ENCODE measurements at regions not wholly inside any gene's neighbourhood (a gene's known extent, or its start where the extent isn't known, plus 50 kb on each side); places are given as distances from the start of the nearest gene placed in this dataset.

DNA sequence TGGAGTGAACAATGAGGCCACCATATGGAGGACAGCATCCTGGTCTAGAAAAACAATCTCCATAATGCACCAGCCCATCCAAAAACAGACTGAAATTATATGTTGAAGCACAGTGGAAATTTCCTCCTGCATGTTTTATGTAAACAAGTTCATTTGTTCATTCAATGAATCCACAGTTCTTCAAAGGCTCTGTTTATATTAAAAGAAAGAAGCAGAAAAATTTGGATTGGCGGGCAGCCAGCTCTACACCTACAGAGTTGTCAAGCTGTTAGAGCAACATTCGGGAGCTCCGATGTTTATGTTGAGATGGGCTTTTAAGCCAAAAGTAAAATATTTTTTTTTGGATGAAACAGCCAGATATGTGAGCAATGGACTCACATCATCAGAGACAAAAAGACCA, 395.3 kb upstream of the SULF2 start:
- no peak overlapping the region for H3K4me3 ChIP-seq
- no peak overlapping the region for H3K4me2 ChIP-seq
- no peaks in the 10 kb centered on the region for H3K27me3 ChIP-seq
- H4K20me1 ChIP-seq = no peaks in the 10 kb centered on the region
- peaks cover 0 to 16% (median 7%) of the 10 kb centered on the region in 11 experiments; a peak in 10 of 22 replicates for H3K9me3 ChIP-seq (replicated peaks in 1 of 11)
- TF ChIP-seq Cebpa-rat (IDR thresholded peaks at IDR 0.05) = no peak
- H3K9ac ChIP-seq = no peak overlapping the region
- no peaks in the 10 kb centered on the region for H3K36me3 ChIP-seq
- H3K4me1 ChIP-seq = peaks cover 0 to 16% (median 0%) of the 10 kb centered on the region in 10 experiments; a peak in 3 of 20 replicates
- no peak overlapping the region; a peak in 1 of 22 replicates for H3K27ac ChIP-seq

DNA sequence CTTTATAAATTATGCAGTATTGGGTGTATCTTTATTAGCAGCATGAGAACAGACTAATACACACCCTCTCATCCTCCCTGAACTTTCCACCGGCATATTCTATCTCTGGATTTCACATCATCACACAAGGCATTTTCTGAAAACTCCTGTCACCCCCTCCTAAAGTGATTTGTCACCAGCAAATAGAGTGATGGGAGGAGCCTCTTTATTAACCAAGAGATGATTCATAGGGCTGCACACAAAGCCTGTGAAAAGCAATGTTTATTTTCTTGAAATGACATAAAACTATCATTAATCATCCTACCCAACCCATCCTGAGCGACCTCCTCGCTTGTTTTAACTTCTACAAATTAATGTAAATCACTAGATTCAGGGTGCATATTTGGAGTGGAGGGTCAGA, 394.7 kb upstream of the SULF2 start:
- H3K27me3 ChIP-seq = no peaks in the 10 kb centered on the region
- no peak overlapping the region for H3K27ac ChIP-seq
- no peak overlapping the region for H3K4me2 ChIP-seq
- peaks cover 0 to 16% (median 0%) of the 10 kb centered on the region in 10 experiments; a peak in 3 of 20 replicates for H3K4me1 ChIP-seq
- no peak for TF ChIP-seq Cebpa-rat (IDR thresholded peaks at IDR 0.05)
- H3K36me3 ChIP-seq = no peaks in the 10 kb centered on the region
- H4K20me1 ChIP-seq = no peaks in the 10 kb centered on the region
- no peak overlapping the region for H3K9ac ChIP-seq
- H3K9me3 ChIP-seq (replicated peaks in 1 of 11) = peaks cover 0 to 16% (median 7%) of the 10 kb centered on the region in 11 experiments; a peak in 10 of 22 replicates
- no peak overlapping the region for H3K4me3 ChIP-seq

DNA sequence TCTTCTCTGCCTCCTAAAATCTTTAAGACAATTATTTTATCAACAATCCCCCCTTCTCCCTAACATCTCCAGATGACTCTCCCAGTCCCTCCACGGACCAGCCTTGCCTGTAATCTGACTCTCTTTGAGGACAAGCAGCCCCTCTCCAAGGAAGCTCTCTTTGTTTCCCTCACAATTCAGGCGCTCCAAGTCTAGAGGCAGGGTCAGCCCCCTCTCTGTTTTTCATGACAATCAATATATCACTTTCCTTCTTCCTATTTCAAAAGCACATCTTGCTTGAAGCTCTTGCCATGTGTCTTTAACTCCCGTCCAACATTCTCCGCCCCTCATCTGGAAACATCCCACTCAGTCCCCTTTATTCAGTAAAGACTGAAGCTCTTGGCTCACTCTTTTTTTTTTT, 393.4 kb upstream of the SULF2 start:
- H3K4me3 ChIP-seq = no peak overlapping the region
- H3K36me3 ChIP-seq = no peaks in the 10 kb centered on the region
- no peak overlapping the region for H3K4me2 ChIP-seq
- no peak overlapping the region for H3K9ac ChIP-seq
- no peak for TF ChIP-seq Cebpa-rat (IDR thresholded peaks at IDR 0.05)
- H4K20me1 ChIP-seq = no peaks in the 10 kb centered on the region
- peaks cover 0 to 16% (median 7%) of the 10 kb centered on the region in 11 experiments; a peak in 10 of 22 replicates for H3K9me3 ChIP-seq (replicated peaks in 1 of 11)
- H3K27me3 ChIP-seq = no peaks in the 10 kb centered on the region
- H3K4me1 ChIP-seq = peaks cover 0 to 16% (median 0%) of the 10 kb centered on the region in 10 experiments; a peak in 3 of 20 replicates
- no peak overlapping the region for H3K27ac ChIP-seq

DNA sequence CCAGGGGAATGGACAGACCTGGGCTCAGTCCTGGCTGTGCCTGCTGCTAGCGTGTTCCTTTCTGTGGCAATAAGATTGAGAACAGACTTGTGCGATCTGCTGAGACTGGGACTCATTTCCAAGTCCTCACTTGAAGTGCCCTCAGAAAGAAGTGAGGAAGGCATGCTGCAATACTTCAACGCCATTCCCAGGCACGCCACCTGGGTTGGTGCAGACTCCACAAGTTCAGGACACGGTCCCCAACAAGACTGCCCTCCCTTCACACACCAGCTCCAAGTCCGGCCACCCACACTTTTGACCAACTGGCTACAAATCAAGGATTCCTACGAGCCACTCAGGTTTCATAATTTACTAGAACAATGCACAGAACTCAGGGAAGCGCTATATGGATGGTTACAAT, 391.8 kb upstream of the SULF2 start:
- Histone ChIP-seq H4K20me1 (no peaks in the 10 kb centered on the region), H3K27ac (no peak overlapping the region), H3K4me2 (no peak overlapping the region), H3K27me3 (no peaks in the 10 kb centered on the region), H3K9me3 (replicated peaks in 1 of 11) (peaks cover 0 to 19% (median 12%) of the 10 kb centered on the region in 11 experiments; a peak in 14 of 22 replicates), H3K9ac (no peak overlapping the region), H3K36me3 (no peaks in the 10 kb centered on the region), H3K4me3 (no peak overlapping the region), H3K4me1 (peaks cover 0 to 7% (median 0%) of the 10 kb centered on the region in 10 experiments; a peak in 3 of 20 replicates)
- TF ChIP-seq Cebpa-rat (IDR thresholded peaks at IDR 0.05) = no peak

DNA sequence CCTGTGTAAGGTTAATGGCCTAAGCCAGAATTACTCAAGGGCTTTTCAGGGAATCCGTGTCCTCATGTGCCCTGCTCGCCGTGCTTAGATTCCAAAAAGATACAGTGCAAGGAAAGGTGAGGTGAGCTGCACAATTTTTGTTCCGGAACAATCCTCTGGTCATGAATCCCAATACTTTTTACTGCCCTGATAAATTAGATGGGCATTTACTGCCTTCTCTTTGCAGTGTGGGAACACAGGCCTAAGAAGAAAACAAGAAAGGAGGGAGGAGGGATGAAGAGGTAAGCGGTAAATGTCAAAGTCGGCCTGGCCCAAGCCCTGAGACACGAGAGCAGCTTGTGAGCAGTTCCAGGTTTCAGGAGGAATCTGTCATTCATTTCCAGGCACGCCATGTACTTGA, 390.9 kb upstream of the SULF2 start:
- Histone ChIP-seq H3K4me1 (peaks cover 0 to under 1% (median 0%) of the 10 kb centered on the region in 10 experiments; a peak in 3 of 20 replicates), H3K9me3 (replicated peaks in 1 of 11) (peaks cover 0 to 19% (median 9%) of the 10 kb centered on the region in 11 experiments; a peak in 14 of 22 replicates), H4K20me1 (no peaks in the 10 kb centered on the region), H3K4me2 (no peak overlapping the region), H3K27ac (no peak overlapping the region), H3K36me3 (no peaks in the 10 kb centered on the region), H3K9ac (no peak overlapping the region), H3K4me3 (no peak overlapping the region), H3K27me3 (no peaks in the 10 kb centered on the region)
- no peak for TF ChIP-seq Cebpa-rat (IDR thresholded peaks at IDR 0.05)

DNA sequence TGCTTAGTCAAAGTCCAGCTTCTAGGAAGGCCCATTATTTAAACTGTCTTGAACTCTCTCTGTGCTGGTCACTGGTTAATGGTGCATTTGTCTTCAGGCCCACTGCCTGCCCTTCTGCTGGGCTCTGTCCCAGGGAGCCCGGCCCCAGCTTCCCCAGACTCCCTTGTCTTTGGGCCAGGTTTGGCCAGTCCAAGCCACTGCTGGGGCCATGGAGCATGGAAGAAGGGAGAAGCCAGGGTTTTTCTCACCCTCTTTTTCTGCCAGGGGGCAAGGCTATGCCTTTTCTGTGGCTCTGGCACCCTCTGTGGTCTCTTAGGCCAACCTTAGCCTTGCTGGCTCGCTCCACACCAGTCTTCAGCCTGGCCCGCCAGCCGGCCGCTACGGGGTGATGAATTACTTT, 390.0 kb upstream of the SULF2 start:
- H3K36me3 ChIP-seq = no peaks in the 10 kb centered on the region
- H3K27me3 ChIP-seq = no peaks in the 10 kb centered on the region
- H3K27ac ChIP-seq = no peak overlapping the region
- no peak overlapping the region for H3K9ac ChIP-seq
- no peak overlapping the region for H3K4me2 ChIP-seq
- peaks cover 0 to 18% (median 9%) of the 10 kb centered on the region in 11 experiments; a peak in 14 of 22 replicates for H3K9me3 ChIP-seq (replicated peaks in 1 of 11)
- no peaks in the 10 kb centered on the region for H4K20me1 ChIP-seq
- peaks cover 0 to 6% (median 0%) of the 10 kb centered on the region in 10 experiments; a peak in 2 of 20 replicates for H3K4me1 ChIP-seq
- no peak for TF ChIP-seq Cebpa-rat (IDR thresholded peaks at IDR 0.05)
- H3K4me3 ChIP-seq = no peak overlapping the region

DNA sequence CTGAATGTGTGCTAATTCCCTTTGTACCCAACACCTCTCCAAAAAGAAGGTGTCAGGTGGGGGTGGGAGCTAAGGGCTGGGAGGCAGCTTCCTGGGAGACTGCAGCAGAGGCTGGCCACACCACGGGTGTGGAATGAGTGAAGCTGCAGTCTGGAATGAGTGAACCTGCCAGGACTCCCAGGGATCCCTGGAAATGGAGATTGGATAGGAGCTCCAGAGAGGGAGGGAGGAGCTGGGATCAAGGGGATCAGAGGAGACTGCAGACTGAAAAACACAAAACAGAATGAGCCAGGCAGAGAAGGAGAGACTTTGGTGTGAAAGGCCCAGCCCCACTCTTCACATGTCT, 387.0 kb upstream of the SULF2 start:
- TF ChIP-seq Cebpa-rat (IDR thresholded peaks at IDR 0.05) = no peak
- Histone ChIP-seq H3K27me3 (no peaks in the 10 kb centered on the region), H4K20me1 (no peaks in the 10 kb centered on the region), H3K9me3 (replicated peaks in 1 of 11) (peaks cover 0 to 12% (median 4%) of the 10 kb centered on the region in 11 experiments; a peak in 7 of 22 replicates), H3K27ac (no peak overlapping the region), H3K9ac (no peak overlapping the region), H3K4me1 (peaks cover 0 to 6% (median 0%) of the 10 kb centered on the region in 10 experiments; a peak in 1 of 20 replicates), H3K4me3 (no peak overlapping the region), H3K36me3 (no peaks in the 10 kb centered on the region), H3K4me2 (no peak overlapping the region)

DNA sequence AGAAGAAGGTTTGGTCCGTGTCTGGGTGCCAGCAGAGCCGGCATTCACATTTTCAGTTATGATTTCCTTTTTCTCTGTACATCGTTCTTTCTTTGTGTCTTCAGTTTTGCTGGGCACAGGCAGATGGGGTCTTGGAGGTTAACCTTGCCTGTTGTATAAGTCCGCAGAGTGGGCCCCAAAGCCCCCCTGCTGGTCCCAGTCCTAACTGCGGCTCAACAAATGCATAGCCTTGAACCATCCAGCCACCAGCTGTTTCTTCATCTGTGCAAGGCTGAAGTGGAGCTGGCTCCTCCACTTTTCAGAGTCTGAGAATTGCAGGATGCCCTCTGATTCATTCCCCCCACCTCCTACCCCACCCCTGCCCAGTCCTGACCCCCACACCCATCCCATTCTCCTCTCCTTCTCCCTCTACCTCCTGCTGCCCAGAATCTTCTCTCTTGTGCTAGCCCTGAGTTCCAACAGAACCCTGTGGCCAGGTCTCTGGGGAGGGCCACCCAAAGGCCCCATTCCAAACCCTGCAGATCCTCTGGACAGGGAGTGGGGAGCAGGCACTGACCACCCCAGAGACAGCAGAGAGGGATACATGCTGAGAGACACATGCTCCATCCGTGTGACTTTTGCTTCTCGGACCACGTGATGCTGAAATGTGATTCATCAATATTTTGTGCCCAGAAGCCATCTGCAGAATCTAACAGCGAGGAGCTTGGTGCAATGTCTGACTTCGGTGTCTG, 386.5 kb upstream of the SULF2 start:
- Histone ChIP-seq H3K36me3 (no peaks in the 10 kb centered on the region), H3K9ac (no peak overlapping the region), H3K27me3 (no peaks in the 10 kb centered on the region), H3K4me2 (no peak overlapping the region), H3K4me1 (peaks cover 0 to 7% (median 0%) of the 10 kb centered on the region in 10 experiments; a peak in 1 of 20 replicates), H4K20me1 (no peaks in the 10 kb centered on the region), H3K9me3 (replicated peaks in 1 of 11) (peaks cover 0 to 12% (median 4%) of the 10 kb centered on the region in 11 experiments; a peak in 7 of 22 replicates), H3K27ac (no peak overlapping the region), H3K4me3 (no peak overlapping the region)
- no peak for TF ChIP-seq Cebpa-rat (IDR thresholded peaks at IDR 0.05)

DNA sequence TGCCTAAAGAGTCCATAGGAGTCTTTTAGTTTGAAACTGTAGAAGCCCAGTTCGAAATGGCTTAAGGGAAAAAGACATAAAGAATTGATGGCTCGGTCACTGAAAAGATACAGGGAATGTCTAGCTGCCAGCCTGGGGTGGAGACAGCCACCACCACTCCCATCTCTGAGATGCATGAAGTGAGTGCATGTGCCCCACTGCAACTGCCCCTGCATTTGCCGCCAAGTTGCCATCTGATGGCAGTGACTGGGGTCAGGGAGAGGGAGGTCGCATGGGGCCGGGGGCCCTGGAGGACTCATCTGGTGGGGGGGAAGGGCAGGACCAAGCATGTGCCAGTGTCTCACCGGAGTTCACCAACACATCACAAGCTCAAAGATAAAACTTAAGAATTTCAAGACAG, 385.8 kb upstream of the SULF2 start:
- no peaks in the 10 kb centered on the region for H3K27me3 ChIP-seq
- H3K9me3 ChIP-seq (replicated peaks in 1 of 11) = peaks cover 0 to 12% (median 4%) of the 10 kb centered on the region in 11 experiments; a peak in 7 of 22 replicates
- H4K20me1 ChIP-seq = no peaks in the 10 kb centered on the region
- no peak overlapping the region for H3K4me3 ChIP-seq
- no peaks in the 10 kb centered on the region for H3K36me3 ChIP-seq
- peaks cover 0 to 15% (median 2%) of the 10 kb centered on the region in 10 experiments; a peak in 4 of 20 replicates for H3K4me1 ChIP-seq
- H3K27ac ChIP-seq = no peak overlapping the region
- TF ChIP-seq Cebpa-rat (IDR thresholded peaks at IDR 0.05) = no peak
- H3K4me2 ChIP-seq = no peak overlapping the region
- no peak overlapping the region for H3K9ac ChIP-seq

Data from BLaER1 treated with 17β-estradiol and CSF1 and Interleukin-3, amounts not matched to agents 10 nM and 100 nM (cell line).